PC-3 (cell line): ENCODE measurements at regions not wholly inside any gene's neighbourhood (a gene's known extent, or its start where the extent isn't known, plus 50 kb on each side); places are given as distances from the start of the nearest gene placed in this dataset.

Experiments
- ATAC-seq: fragments of 200-7000 bp; cut with Tn5 transposase; 2 replicates; pipeline ENCODE4 v1.9.1; 2020; ENCODE audit warnings: mild to moderate bottlenecking, moderate library complexity
- BruUV-seq: library from RNA; stranded (reverse); fragments of 400-500 nt; replicated peaks from 2 replicates; lab custom pipeline; 2021; lab: Mats Ljungman, UMichigan
- CTCF ChIA-PET: fragments of 300-600 bp; sonication (Branson Sonifier 250); formaldehyde crosslinking; loops from one replicate; lab custom pipeline; 2022; ENCODE audit warnings: antibody characterized with exemption; lab: Charles Lee
- POLR2A ChIA-PET: fragments of 300-600 bp; sonication (Branson Sonifier 250); formaldehyde crosslinking; loops from one replicate; lab custom pipeline; 2022; ENCODE audit warnings: antibody characterized with exemption; ENCODE audit not compliant: unreplicated experiment; lab: Charles Lee
- DNase-seq: peaks from one replicate; pipeline ENCODE4 v3.0.0-alpha.2; 2015
- H2AFZ ChIP-seq: fragments of 300-600 bp; sonication (generic); 2 replicates; pipeline ENCODE4 v1.6.0; 2016; ENCODE audit warnings: antibody characterized with exemption, low read length
- H3F3A ChIP-seq: fragments of 300-600 bp; sonication (generic); one replicate; pipeline ENCODE4 v1.6.0; 2017; ENCODE audit warnings: antibody characterized with exemption, low read length, control low read depth, mild to moderate bottlenecking; ENCODE audit not compliant: unreplicated experiment
- H3K27ac ChIP-seq: fragments of 300-600 bp; sonication (generic); 2 replicates; pipeline ENCODE4 v1.5.1; 2016; ENCODE audit warnings: mild to moderate bottlenecking, low read length
- H3K27me3 ChIP-seq: fragments of 300-600 bp; sonication (generic); 2 replicates; pipeline ENCODE4 v1.6.1; 2016; ENCODE audit warnings: low read length, mixed read lengths
- H3K36me3 ChIP-seq: fragments of 300-600 bp; sonication (generic); 2 replicates; pipeline ENCODE4 v1.6.1; 2016; ENCODE audit warnings: low read depth, mixed run types, low read length, mixed read lengths
- H3K4me1 ChIP-seq: fragments of 300-600 bp; sonication (generic); 2 replicates; pipeline ENCODE4 v1.5.1; 2016; ENCODE audit warnings: low read length; ENCODE audit not compliant: insufficient read depth
- H3K4me2 ChIP-seq: fragments of 300-600 bp; sonication (generic); 2 replicates; pipeline ENCODE4 v1.6.0; 2016; ENCODE audit warnings: low read length
- H3K4me3 ChIP-seq: fragments of 300-600 bp; sonication (generic); 2 replicates; pipeline ENCODE4 v1.5.1; 2016; ENCODE audit warnings: mild to moderate bottlenecking, low read length, mixed read lengths
- H3K79me2 ChIP-seq: fragments of 300-600 bp; sonication (generic); 2 replicates; pipeline ENCODE4 v1.6.1; 2017; ENCODE audit warnings: low read length, mixed read lengths
- H3K9ac ChIP-seq: fragments of 300-600 bp; sonication (generic); 2 replicates; pipeline ENCODE4 v1.6.0; 2016; ENCODE audit warnings: mild to moderate bottlenecking, low read length
- H3K9me2 ChIP-seq: fragments of 300-600 bp; sonication (generic); replicated peaks from 2 replicates; pipeline ENCODE4 v1.6.1; 2016; ENCODE audit warnings: mixed run types, low read length, mixed read lengths
- H3K9me3 ChIP-seq: fragments of 300-600 bp; sonication (generic); 2 replicates; pipeline ENCODE4 v1.6.1; 2016; ENCODE audit warnings: low read length, mixed read lengths
- H4K20me1 ChIP-seq: fragments of 300-600 bp; sonication (generic); 2 replicates; pipeline ENCODE4 v1.6.1; 2016; ENCODE audit warnings: low read length, mixed read lengths
- EZH2 ChIP-seq: fragments of 300-600 bp; sonication (generic); IDR thresholded peaks from one replicate; pipeline ENCODE4 v1.6.1; 2017; ENCODE audit warnings: antibody characterized with exemption, mild to moderate bottlenecking, low read length; ENCODE audit not compliant: unreplicated experiment
- EZH2phosphoT487 ChIP-seq: fragments of 300-600 bp; sonication (generic); IDR thresholded peaks from 2 replicates; pipeline ENCODE4 v1.6.1; 2018; ENCODE audit warnings: mild to moderate bottlenecking, antibody characterized with exemption, low read length, borderline replicate concordance
- intact Hi-C: fragments of 100-400 bp; cut with micrococcal nuclease; formaldehyde crosslinking; loops from 2 replicates; pipeline ENCODE4 v1.9.0; 2023
- TF ChIP-seq, protein P1 (sequence below): fragments of 300-600 bp; sonication (generic); conservative IDR thresholded peaks from 2 replicates; pipeline ENCODE4 v1.5.1; 2017; ENCODE audit warnings: antibody characterized with exemption, low read depth, mild to moderate bottlenecking, low read length

- Histone ChIP-seq H3K27ac (no peak overlapping the region), H3K27me3 (no peaks in the 10 kb centered on the region), H2AFZ (no peak overlapping the region), H3K9ac (no peak overlapping the region), H3K9me2 (no peaks in the 10 kb centered on the region), H3F3A (no peaks in the 10 kb centered on the region), H3K79me2 (no peaks in the 10 kb centered on the region), H3K4me3 (no peak overlapping the region), H3K4me2 (no peak overlapping the region), H3K9me3 (peaks cover 14% of the 10 kb centered on the region), H4K20me1 (no peaks in the 10 kb centered on the region), H3K4me1 (peaks cover 18% of the 10 kb centered on the region), H3K36me3 (no peaks in the 10 kb centered on the region)
- POLR2A ChIA-PET: no interaction called here
- no TSS peak for BruUV-seq
- ATAC-seq: no peak
- no peak for TF ChIP-seq EZH2
- no peak for TF ChIP-seq EZH2phosphoT487
- TF ChIP-seq, protein P1, sequence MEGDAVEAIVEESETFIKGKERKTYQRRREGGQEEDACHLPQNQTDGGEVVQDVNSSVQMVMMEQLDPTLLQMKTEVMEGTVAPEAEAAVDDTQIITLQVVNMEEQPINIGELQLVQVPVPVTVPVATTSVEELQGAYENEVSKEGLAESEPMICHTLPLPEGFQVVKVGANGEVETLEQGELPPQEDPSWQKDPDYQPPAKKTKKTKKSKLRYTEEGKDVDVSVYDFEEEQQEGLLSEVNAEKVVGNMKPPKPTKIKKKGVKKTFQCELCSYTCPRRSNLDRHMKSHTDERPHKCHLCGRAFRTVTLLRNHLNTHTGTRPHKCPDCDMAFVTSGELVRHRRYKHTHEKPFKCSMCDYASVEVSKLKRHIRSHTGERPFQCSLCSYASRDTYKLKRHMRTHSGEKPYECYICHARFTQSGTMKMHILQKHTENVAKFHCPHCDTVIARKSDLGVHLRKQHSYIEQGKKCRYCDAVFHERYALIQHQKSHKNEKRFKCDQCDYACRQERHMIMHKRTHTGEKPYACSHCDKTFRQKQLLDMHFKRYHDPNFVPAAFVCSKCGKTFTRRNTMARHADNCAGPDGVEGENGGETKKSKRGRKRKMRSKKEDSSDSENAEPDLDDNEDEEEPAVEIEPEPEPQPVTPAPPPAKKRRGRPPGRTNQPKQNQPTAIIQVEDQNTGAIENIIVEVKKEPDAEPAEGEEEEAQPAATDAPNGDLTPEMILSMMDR: no peak
- no peak for DNase-seq
- intact Hi-C loops: no loop called here
- CTCF ChIA-PET: no interaction called here
These were observed 90.8 kb upstream of the DLX2 start for GRCh38 chr2:172193331-172194089.

- H3K4me2 ChIP-seq: no peak overlapping the region
- no peak overlapping the region for H2AFZ ChIP-seq
- peak; percentile 86 for ATAC-seq
- no peak for TF ChIP-seq EZH2phosphoT487
- no peak for TF ChIP-seq EZH2
- TF ChIP-seq, protein P1: no peak
- POLR2A ChIA-PET: no interaction called here
- CTCF ChIA-PET: no interaction called here
- H3F3A ChIP-seq: no peaks in the 10 kb centered on the region
- no peaks in the 10 kb centered on the region; the same call in 1 of the 2 replicates for H3K36me3 ChIP-seq
- H3K9me3 ChIP-seq: peaks cover 14% of the 10 kb centered on the region
- H3K9me2 ChIP-seq: no peaks in the 10 kb centered on the region
- no peak overlapping the region for H3K9ac ChIP-seq
- no peaks in the 10 kb centered on the region for H4K20me1 ChIP-seq
- no peak overlapping the region for H3K4me3 ChIP-seq
- DNase-seq: peak; percentile 57
- H3K27ac ChIP-seq: no peak overlapping the region
- BruUV-seq: no TSS peak
- no peaks in the 10 kb centered on the region for H3K79me2 ChIP-seq
- intact Hi-C loops: no loop called here
- peaks cover 18% of the 10 kb centered on the region for H3K4me1 ChIP-seq
- no peaks in the 10 kb centered on the region for H3K27me3 ChIP-seq
These were observed 93.2 kb upstream of the DLX2 start for GRCh38 chr2:172195836-172196376.

- 0 out of 2 replicates have a peak overlapping the region, but pooled peaks have one; percentile 27 for H2AFZ ChIP-seq
- H3K4me3 ChIP-seq: no peak overlapping the region
- H3K9me2 ChIP-seq: no peaks in the 10 kb centered on the region
- no TSS peak for BruUV-seq
- peak; percentile 69 for DNase-seq
- TF ChIP-seq EZH2 (no peak), EZH2phosphoT487 (no peak)
- TF ChIP-seq, protein P1: no peak
- H3K27ac ChIP-seq: no peak overlapping the region
- H3K4me2 ChIP-seq: peak overlapping the region; percentile 51; the same call in 1 of the 2 replicates
- peaks cover 18% of the 10 kb centered on the region for H3K4me1 ChIP-seq
- no peaks in the 10 kb centered on the region for H3K79me2 ChIP-seq
- ATAC-seq: peak; percentile 50
- ChIA-PET CTCF (no interaction called here), POLR2A (no interaction called here)
- no peaks in the 10 kb centered on the region; the same call in 1 of the 2 replicates for H3K36me3 ChIP-seq
- H4K20me1 ChIP-seq: no peaks in the 10 kb centered on the region
- intact Hi-C loops: no loop called here
- H3K9ac ChIP-seq: no peak overlapping the region
- no peaks in the 10 kb centered on the region for H3F3A ChIP-seq
- peaks cover 14% of the 10 kb centered on the region for H3K9me3 ChIP-seq
- H3K27me3 ChIP-seq: no peaks in the 10 kb centered on the region
These were observed 94.2 kb upstream of the DLX2 start for GRCh38 chr2:172196768-172197431.
